GM18519 (cell line): ENCODE measurements at regions not wholly inside any gene's neighbourhood (a gene's known extent, or its start where the extent isn't known, plus 50 kb on each side); places are given as distances from the start of the nearest gene placed in this dataset.
"Not testable (repeated sequence)": the region's sequence is repeated elsewhere in the genome, so short reads cannot be mapped to it uniquely, and the experiment has no call there.

Experiments used
- ATAC-seq: cut with Tn5 transposase; IDR thresholded peaks from one replicate; pipeline ENCODE4 v1.9.1; 2021; ENCODE audit warnings: mild to moderate bottlenecking, moderate library complexity; ENCODE audit not compliant: unreplicated experiment, low FRiP score

DNA sequence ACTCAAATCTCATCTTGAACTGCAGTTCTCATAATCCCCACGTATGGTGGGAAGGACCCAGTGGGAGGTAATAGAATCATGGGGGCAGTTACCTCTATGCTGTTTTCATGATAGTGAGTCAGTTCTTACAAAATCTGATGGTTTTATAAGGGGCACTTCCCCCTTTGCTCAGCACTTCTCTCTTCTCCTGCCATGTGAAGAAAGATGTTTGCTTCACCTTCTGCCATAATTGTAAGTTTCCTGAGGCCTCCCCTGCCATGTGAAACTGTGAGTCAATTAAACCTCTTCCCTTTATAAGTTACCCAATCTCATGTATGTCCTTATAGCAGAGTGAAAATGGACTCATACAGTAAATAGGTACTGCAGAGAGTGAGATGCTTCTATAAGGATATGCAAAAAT is 1050.6 kb upstream of the GRIA3 start:
- no peak for ATAC-seq

DNA sequence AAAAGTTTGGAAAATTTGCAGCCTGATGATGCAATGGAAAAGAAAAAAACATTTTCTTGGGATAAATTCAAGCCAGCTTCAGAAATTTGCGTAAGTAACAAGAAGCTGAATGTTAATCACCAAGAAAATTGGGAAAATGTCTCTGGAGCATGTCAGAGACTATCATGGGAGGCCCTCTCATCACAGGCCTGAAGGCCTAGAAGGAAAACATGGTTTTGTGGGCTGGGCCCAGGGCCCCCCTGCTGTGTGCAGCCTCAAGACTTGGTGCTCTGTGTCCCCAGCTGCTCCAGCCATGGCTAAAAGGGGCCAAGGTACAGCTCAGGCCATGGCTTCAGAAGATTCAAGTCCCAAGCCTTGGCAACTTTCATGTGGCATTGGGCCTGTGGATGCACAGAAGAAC is 1049.8 kb upstream of the GRIA3 start:
- ATAC-seq = no peak

DNA sequence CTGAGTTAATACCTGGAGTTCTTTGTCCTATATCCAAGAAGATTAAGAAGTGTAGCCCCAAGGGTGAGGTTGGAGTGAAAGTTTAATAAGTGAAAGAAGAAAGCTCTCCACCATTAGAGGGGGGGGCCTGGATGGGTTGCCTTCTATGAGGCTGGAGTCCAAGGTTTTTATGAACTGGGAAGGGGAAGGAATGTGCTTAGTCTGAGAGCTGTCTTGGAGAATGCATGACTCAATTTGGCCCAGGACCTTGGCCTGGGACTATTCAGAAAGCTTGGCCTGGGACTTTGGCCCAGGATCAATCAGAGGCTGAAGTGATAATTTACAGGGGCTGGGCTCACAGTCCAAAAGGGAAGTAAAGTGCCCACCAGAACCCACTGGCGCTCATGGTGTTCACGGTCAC is 1049.0 kb upstream of the GRIA3 start:
- no peak for ATAC-seq

DNA sequence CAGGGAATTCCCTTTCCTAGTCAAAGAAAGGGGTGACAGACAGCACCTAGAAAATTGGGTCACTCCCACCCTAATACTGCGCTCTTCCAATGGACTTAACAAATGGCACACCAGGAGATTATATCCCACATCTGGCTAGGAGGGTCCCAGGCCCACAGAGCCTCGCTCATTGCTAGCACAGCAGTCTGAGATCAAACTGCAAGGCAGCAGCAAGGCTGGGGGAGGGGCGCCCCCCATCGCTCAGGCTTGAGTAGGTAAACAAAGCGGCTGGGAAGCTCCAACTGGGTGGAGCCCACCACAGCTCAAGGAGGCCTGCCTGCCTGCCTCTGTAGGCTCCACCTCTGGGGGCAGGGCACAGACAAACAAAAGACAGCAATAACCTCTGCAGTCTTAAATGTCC is 1043.9 kb upstream of the GRIA3 start:
- ATAC-seq = not testable (repeated sequence)

DNA sequence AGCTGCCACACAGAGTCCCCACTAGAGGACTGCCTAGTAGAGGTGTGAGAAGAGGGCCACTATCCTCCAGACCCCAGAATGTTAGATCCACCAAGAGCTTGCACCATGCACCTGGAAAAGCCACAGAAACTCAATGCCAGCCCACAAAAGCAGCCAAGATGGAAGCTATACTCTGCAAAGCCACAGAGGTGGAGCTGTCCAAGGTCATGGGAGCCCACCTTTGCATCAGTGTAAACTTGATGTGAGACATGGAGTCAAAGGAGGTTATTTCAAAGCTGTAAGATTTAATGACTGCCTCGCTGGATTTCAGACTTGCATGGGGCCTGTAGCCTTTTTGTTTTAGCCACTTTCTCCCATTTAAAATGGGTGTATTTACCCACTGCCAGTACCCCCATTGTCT is 1030.1 kb upstream of the GRIA3 start:
- no peak for ATAC-seq

DNA sequence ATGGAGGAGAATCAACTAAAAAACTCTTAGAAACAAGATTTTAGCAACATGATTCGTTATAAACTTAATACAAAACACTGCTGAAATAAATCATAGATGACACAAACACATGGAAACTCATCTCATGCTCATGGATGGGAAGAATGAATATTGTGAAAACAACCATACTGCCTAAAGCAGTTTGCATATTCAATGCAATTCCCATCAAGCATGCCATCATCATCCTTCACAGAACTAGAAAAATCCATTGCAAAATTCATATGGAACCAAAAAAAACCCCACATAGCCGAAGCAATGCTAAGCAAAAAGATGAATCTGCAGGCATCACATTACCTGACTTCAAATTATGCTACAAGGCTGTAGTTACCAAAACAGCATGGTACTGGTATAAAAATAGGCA is 1015.8 kb upstream of the GRIA3 start:
- ATAC-seq = no peak

DNA sequence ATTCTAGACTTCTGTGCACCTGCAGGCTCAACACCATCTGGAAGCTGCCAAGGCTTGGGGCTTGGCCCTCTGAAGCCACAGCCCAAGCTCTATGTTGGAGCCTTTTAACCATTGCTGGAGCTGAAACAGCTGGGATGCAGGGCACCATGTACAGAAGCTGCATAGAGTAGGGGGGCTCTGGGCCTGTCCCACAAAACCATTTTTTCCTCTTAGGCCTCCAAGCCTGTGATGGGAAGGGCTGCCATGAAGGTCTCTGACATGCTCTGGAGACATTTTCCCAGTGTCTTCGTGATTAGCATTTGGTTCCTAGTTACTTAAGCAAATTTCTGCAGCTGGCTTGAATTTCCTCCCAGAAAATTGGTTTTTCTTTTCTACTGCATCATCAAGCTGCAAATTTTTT is 999.3 kb upstream of the GRIA3 start:
- ATAC-seq = no peak

DNA sequence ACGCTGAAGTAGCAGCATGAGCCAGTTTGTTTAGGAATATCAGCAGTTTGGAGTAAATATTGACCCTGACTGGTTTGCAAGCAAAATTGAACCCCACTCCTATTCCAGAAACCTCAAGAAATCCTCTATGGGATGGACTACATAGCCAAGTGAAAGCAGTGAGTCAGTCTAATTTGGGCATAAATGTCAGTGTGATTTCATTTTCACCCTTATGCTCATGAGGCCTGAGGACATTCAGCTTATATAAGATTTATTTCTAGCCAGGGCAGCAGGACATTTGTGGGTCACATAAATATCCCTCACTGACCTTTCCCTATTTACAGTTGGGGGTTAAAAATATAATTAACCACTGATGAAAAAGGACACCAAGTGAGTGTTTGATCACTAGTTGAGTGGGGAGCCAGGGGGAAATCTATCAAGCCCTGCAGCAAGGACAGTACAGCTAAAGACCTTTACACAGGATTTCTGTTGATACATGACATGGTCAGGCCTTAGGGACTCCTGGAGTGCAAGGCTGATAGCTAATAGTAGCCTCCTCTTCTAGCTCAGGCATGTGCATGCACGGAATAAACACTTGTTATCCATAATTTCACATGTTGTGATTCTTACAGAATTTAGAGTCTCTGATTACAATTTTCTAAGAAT is 996.9 kb upstream of the GRIA3 start:
- ATAC-seq = no peak

DNA sequence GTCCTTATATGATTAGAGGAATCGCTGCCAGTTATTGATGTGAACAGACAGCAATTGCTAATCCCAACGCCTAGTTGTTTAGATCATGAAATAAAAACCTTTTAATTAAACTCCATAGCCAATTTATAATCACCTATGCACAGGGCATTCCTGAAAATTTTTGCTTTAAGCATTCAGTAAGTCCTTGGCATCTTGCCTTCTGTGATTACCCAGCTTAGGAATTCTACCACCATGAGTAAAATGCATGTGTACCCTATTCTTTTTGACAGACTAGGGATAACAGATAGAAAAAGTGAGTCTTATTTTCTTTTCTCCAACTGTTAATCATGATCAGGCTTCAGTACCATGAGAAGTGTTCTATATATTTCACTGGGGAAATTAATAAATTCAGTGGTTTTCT is 995.3 kb upstream of the GRIA3 start:
- no peak for ATAC-seq

DNA sequence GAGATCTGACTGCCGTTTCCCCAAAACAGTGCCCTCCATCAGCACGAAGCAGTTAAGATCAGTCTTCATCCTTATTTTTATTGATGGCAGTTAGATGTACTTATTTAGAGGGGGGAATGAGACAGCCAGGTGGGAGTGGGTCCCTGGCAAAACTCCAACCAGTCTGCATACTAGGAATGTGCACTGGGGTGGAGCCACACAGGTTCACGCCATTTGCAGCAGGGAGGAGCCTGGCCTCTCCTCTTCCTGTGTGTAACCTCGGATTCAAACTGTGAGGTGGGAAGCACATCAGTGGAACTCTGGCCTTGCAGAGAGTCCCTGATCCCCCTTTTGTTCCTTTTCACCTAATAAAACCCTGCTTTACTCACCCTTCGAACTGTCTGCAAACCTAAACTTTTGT is 987.7 kb upstream of the GRIA3 start:
- no peak for ATAC-seq

DNA sequence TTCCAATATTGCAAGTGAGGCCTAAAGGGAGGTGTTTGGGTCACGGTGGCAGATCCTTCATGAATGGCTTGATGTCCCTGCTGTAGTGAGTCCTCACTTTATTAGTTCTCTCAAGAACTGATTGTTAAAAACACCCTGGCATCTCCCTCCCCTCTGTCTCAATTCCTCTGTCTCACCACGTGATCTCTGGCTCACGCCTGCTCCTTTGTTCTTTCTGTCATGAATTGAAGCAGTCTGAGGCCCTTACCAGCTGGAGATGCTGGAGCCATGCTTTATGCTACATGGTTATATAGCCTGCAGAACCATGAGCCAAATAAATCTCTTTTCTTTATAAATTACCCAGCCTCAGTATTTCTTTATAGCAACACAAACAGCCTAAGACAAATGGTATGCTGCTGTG is 980.7 kb upstream of the GRIA3 start:
- no peak for ATAC-seq

DNA sequence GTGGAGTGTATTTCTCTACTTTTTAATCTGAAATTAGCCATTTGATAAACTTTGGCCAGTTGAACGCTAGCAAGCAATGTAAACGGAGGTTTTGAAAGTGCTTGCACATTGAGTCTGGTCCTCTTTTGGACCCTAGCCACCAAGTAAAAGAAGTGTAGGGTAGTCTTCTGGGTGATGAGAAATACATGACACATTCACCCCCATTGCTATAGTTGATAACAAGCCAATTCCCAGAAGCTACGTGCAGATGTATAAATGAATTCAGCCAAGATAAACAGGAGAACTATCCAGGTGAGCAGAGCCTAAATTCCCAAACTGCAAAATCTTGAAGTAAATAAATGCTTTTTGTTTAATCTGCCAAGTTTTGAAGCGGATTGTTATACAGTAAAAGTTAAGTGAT is 965.4 kb upstream of the GRIA3 start:
- ATAC-seq = no peak

DNA sequence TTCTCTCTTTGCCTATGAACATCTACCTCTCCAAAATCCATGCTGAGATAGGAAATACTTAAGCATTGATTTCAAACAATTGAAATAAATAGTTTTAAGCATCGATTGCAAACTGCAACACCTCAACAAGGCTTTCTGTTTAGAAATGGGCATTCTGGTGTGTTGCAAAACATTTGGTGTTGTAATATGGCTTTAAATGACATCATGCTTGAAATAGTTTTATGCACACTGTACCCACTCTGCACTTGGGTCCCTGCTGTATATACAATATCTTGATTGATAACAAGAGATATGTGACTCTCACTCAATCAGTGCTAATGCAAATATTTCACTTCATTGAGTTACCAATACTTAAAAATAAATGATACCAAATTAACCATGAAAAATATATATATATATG is 964.9 kb upstream of the GRIA3 start:
- ATAC-seq = no peak

DNA sequence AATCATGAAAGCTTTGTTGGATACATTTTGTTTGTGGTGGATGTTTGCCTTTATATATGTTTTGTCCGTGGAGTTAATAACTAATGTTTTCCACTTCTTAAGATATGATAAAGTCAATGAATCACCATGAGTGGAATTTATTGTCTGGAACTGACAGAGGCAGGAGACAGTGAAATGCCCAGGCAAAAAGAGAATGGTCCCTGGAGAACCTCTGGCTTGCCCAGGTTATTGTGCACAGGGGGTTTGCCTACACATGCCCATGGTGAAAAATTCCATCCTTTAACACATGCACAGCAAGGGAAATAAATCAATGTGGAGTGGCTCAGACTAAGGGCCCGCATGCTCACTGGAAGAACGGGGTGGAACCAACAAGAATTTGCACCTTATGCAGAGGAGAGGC is 964.3 kb upstream of the GRIA3 start:
- no peak for ATAC-seq

DNA sequence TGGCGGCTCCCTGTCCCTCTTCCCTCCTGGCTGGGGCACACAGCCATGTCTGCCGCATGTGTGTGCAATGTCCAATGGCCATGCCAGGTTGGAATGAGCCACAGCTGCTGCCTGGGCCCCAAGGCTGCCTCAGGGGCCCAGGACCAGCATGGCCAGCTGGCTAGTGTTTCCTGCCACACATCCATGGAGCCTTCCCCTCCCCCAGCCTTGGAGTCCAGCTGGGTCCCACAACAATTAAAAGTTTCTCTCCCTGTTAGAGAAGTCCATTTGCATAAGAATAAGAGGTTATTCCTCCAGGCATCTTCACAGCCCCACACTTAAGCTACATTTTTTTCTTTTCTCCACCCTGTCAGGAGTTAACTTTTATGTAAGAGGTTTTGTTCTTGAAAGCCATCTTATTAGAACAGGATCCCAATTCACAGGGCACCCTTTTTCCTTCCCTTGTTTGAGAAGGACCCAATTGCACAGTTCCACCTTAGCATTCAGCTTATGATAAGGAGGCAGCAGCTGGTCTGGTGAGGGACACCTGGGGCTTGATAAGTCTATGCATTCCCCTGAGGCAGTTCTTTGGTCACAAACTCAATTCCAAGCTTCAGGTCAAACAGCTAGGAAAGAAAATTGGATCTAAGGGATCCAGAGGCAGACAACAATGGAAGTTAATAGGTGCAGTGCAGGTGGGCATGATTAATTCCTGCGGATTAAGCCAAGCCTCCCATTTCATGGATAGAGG is 963.3 kb upstream of the GRIA3 start:
- no peak for ATAC-seq

DNA sequence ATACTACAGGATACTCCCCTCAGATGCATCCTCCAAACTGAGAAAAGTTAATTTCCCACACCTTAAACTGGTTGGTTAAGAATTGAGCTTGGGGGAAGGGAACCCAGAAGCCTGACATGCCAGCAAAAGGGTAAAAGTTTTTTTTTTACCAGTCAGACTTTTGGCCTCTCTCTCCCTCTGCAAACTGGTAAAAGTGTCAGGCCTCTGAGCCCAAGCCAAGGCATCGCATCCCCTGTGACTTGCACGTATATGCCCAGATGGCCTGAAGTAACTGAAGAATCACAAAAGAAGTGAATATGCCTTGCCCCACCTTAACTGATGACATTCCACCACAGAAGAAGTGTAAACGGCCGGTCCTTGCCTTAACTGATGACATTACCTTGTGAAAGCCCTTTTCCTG is 962.3 kb upstream of the GRIA3 start:
- not testable (repeated sequence) for ATAC-seq

DNA sequence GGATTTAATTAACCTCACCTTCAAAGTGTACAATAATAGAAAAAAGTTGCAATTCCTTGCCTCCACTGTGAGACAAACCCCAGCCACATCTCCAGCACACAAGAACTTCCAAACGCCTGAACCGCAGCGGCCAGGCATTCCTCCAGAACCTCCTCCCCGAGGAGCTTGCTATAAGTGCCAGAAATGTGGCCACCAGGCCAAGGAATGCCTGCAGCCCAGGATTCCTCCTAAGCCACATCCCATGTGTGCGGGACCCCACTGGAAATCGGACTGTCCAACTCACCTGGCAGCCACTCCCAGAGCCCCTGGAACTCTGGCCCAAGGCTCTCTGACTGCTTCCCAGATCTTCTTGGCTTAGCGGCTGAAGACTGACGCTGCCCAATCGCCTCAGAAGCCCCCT is 959.9 kb upstream of the GRIA3 start:
- ATAC-seq = not testable (repeated sequence)

DNA sequence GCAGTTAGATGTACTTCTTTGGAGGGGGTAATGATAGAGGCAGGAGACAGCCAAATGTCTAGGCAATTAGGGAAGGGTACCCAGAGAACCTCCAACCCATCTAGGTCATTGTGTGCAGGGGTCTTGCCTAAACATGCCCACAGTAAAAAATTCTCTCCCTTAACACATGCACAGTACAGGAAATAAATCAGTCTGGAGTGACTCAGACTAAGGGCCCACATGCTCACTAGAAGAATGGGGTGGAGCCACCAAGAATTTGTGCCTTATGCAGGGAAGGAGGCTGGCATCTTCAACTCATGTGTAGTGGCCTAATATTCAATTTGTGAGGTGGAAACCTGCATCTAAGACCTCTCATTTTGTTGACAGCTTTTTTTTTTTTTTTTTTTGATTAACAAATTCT is 945.3 kb upstream of the GRIA3 start:
- no peak for ATAC-seq

DNA sequence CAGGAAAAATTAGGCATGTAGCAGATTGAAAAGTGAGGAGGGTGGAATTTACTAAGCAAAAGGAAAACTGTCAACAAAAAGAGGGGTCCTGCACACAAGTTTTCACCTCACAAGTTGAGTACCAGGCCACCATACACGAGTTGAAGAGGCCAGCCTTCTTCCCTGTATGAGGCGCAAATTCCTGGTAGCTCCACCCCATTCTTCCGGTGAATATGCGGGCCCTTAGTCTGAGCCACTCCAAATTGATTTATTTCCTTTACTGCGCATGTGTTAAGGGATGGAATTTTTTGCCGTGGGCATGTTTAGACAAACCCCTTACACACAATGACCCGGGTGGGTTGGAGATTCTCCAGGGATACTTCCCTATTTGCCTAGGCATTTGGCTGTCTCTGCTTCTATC is 942.1 kb upstream of the GRIA3 start:
- ATAC-seq = no peak

DNA sequence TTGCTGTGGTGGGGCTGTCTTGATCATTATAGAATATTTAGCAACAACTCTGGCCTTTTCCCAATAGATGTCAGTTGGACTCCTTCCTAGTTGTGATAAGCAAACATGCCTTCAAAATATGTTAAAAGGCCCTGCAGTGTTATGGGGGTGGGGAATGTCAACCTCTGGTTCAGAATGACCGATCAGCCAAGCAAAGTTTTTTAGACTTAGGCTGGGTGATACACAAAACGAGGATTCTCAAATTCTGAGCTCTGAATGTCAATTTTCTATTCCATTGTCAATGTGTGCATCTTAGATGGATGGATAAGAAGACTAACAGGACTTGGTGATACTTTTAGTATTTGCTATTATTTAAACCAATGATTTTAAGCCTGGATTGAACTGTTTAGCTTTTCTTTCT is 940.0 kb upstream of the GRIA3 start:
- ATAC-seq = no peak

DNA sequence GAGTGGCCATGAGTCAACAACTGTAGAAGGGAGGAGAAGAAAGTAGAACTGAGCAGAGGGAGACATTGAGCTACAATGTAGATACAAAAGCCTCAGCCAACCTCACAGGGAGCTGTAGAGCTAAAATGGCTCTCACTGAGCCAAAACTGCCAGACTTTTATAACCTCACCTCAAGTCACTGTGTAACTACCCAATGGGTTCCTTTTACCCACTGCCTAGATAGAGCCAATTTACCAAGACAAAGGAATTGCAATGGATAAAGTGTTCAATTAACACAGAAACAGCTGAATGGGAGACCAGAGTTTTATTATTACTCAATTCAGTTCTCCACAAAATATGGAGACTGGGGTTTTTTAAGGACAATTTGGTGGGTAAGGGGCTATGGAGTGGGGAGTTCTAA is 938.9 kb upstream of the GRIA3 start:
- no peak for ATAC-seq

DNA sequence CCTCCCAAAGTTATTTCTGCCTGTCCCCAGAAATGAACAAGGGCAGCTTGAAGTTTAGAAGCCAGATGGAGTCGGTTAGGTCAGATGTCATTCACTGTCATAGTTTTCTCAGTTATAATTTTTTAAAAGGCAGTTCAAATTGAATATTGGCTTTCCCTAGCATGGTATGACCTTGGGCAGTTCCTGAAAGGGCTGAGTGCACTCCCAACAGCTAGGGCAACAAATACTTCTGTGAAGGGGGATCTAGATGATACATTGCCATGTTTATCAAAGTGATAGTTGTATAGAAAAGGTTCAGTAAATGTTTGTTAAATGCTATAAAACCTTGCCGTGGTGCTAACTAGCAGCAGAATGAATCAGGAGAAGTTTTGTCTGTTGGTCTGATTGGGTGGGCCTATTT is 938.1 kb upstream of the GRIA3 start:
- ATAC-seq = no peak

DNA sequence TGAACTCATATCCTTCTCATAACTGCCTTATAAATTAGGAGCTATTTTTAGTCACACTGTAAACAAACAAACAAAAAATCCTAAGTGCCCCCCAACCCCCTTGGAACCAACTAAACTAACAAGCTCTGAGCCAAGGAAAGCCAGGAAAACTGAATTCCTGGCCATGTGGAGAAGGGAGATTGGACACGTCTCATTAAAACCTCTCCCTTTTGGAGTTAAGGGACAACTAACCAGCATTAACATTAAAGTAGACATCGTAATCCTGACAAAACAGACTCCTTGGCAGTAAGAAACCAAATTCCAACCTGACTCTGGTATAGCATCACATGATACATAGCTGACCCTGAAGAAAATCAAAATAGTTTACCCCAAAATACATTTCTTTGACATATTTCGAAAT is 937.1 kb upstream of the GRIA3 start:
- no peak for ATAC-seq
